ENCODE measurements at regions not wholly inside any gene's neighbourhood (a gene's known extent, or its start where the extent isn't known, plus 50 kb on each side); places are given as distances from the start of the nearest gene placed in this dataset.

DNA sequence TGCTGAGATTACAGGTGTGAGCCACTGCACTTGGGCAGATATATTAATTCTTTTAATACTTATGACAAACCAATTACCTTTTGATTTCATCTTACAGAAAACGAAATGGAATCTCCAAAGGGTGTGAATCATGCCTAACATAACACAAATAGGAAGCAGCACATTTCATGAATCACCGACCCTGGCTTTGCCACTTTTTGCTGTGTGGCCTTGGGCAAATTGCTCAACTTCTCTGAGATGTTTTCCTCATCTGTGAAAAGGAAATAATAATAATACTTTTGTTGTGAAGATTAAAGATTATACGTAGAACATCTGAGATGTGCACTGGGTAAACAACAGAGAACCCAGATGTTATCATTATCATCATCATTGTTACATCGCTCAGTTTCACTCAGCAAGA lies 50.7 kb upstream of the FREM1 start:
- Histone ChIP-seq H3K27ac (ENCODE audit: poor library complexity, severe bottlenecking) (no peak overlapping the region), H3K36me3 (ENCODE audit: low read depth) (no peaks in the 10 kb centered on the region), H3K27me3 (ENCODE audit: insufficient read depth, poor library complexity, severe bottlenecking) (no peaks in the 10 kb centered on the region), H3K9me3 (ENCODE audit: severe bottlenecking) (no peaks in the 10 kb centered on the region), H3K4me3 (ENCODE audit: severe bottlenecking) (no peak overlapping the region), H3K4me1 (ENCODE audit: insufficient read depth, poor library complexity, severe bottlenecking) (no peaks in the 10 kb centered on the region)
- DNase-seq (ENCODE audit: low spot score): no peak
- TF ChIP-seq, protein P1, sequence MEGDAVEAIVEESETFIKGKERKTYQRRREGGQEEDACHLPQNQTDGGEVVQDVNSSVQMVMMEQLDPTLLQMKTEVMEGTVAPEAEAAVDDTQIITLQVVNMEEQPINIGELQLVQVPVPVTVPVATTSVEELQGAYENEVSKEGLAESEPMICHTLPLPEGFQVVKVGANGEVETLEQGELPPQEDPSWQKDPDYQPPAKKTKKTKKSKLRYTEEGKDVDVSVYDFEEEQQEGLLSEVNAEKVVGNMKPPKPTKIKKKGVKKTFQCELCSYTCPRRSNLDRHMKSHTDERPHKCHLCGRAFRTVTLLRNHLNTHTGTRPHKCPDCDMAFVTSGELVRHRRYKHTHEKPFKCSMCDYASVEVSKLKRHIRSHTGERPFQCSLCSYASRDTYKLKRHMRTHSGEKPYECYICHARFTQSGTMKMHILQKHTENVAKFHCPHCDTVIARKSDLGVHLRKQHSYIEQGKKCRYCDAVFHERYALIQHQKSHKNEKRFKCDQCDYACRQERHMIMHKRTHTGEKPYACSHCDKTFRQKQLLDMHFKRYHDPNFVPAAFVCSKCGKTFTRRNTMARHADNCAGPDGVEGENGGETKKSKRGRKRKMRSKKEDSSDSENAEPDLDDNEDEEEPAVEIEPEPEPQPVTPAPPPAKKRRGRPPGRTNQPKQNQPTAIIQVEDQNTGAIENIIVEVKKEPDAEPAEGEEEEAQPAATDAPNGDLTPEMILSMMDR (IDR thresholded peaks at IDR 0.05; ENCODE audit: poor library complexity, severe bottlenecking): no peak
- ATAC-seq (ENCODE audit: low read depth): no peak

Data from RWPE2 (cell line).